GM12878 (cell line): ENCODE measurements at regions not wholly inside any gene's neighbourhood (a gene's known extent, or its start where the extent isn't known, plus 50 kb on each side); places are given as distances from the start of the nearest gene placed in this dataset.

ENCODE experiments used
- ATAC-seq: fragments of 200-7000 bp; cut with Tn5 transposase; 3 replicates; pipeline ENCODE4 v1.9.1; 2020; ENCODE audit warnings: mild to moderate bottlenecking, moderate library complexity
- BruUV-seq: library from RNA; stranded (reverse); fragments of 400-500 nt; replicated peaks from 2 replicates; lab custom pipeline; 2021; lab: Mats Ljungman, UMichigan
- CTCF ChIA-PET: fragments of 300-600 bp; sonication (Branson Sonifier 250); formaldehyde crosslinking; extraction: SDS; loops from one replicate; lab custom pipeline; 2021; ENCODE audit warnings: inconsistent platforms; lab: Yijun Ruan, JAX
- POLR2A ChIA-PET: fragments of 350-600 bp; formaldehyde crosslinking; extraction: SDS; loops from one replicate; lab custom pipeline; 2021; ENCODE audit warnings: inconsistent platforms; lab: Charles Lee
- RAD21 ChIA-PET: fragments of 300-600 bp; sonication (Branson Sonifier 250); formaldehyde crosslinking; loops from one replicate; lab custom pipeline; 2023; ENCODE audit warnings: antibody characterized with exemption; ENCODE audit not compliant: unreplicated experiment; lab: Charles Lee
- SMC1A ChIA-PET: fragments of 300-600 bp; sonication (Branson Sonifier 250); formaldehyde crosslinking; loops from one replicate; lab custom pipeline; 2023; ENCODE audit not compliant: unreplicated experiment, uncharacterized antibody; lab: Charles Lee
- DNase-seq: peaks from one replicate; pipeline ENCODE4 v3.0.0-alpha.2; 2011; ENCODE audit warnings: low read depth, low spot score
- FAIRE-seq: peaks from 3 replicates; lab custom pipeline; 2011; peaks lifted over from hg19 to GRCh38; lab: Jason Lieb, UNC
- H2AFZ ChIP-seq: 2 replicates; pipeline ENCODE4 v1.6.0; 2011; ENCODE audit warnings: low read depth, low read length, control low read depth; ENCODE audit not compliant: control insufficient read depth
- H3K27ac ChIP-seq: 2 replicates; pipeline ENCODE4 v1.5.1; 2011; ENCODE audit warnings: control low read depth; ENCODE audit not compliant: control insufficient read depth, insufficient read depth
- H3K27me3 ChIP-seq, 2 experiments: replicated peaks in 1 of 2; 2 replicates each; pipeline versions ENCODE4 v1.6.0 to v1.6.1; 2011; ENCODE audit warnings: low read length in 1 of 2; ENCODE audit not compliant: control insufficient read depth in 2 of 2, insufficient read depth in 2 of 2
- H3K36me3 ChIP-seq, 2 experiments: 2 replicates each; pipeline ENCODE4 v1.5.1; 2011; ENCODE audit warnings: low read length in 1 of 2; ENCODE audit not compliant: control insufficient read depth in 2 of 2, insufficient read depth in 2 of 2
- H3K4me1 ChIP-seq: 2 replicates; pipeline ENCODE4 v1.6.1; 2011; ENCODE audit warnings: mild to moderate bottlenecking, low read length, moderate library complexity, mixed read lengths; ENCODE audit not compliant: control insufficient read depth, insufficient read depth
- H3K4me2 ChIP-seq: 2 replicates; pipeline ENCODE4 v1.6.0; 2011; ENCODE audit warnings: control low read depth; ENCODE audit not compliant: control insufficient read depth, insufficient read depth
- H3K4me3 ChIP-seq: fragments of 200-600 bp; sonication (generic); 2 replicates; pipeline ENCODE4 v1.5.1; 2016
- H3K79me2 ChIP-seq: 2 replicates; pipeline ENCODE4 v1.6.0; 2011; ENCODE audit warnings: low read length; ENCODE audit not compliant: control insufficient read depth, insufficient read depth
- H3K9ac ChIP-seq: 2 replicates; pipeline ENCODE4 v1.8.0; 2011; ENCODE audit warnings: low read length, control low read depth, mixed read lengths; ENCODE audit not compliant: control insufficient read depth, insufficient read depth
- H3K9me3 ChIP-seq: replicated peaks from 3 replicates; pipeline ENCODE4 v1.5.1; 2011; ENCODE audit warnings: mild to moderate bottlenecking, low read length; ENCODE audit not compliant: control insufficient read depth, insufficient read depth
- H4K20me1 ChIP-seq: 2 replicates; pipeline ENCODE4 v1.6.0; 2011; ENCODE audit not compliant: control insufficient read depth, insufficient read depth
- CHD4 ChIP-seq: fragments of 200-600 bp; sonication (generic); IDR thresholded peaks from 2 replicates; pipeline ENCODE4 v1.6.1; 2016; ENCODE audit warnings: mild to moderate bottlenecking
- DPF2 ChIP-seq: fragments of 450-650 bp; IDR thresholded peaks from 2 replicates; pipeline ENCODE4 v1.6.1; 2017; ENCODE audit warnings: mild to moderate bottlenecking
- EGR1 ChIP-seq, 2 experiments: IDR thresholded peaks; 1 replicate in 1 of 2; 2 replicates in 1 of 2; pipeline ENCODE4 v1.6.1; 2011 to 2012; ENCODE audit warnings: low read depth in 2 of 2, low read length in 2 of 2, borderline replicate concordance in 1 of 2, mild to moderate bottlenecking in 1 of 2, moderate library complexity in 1 of 2
- FOXK2 ChIP-seq: fragments of 450-650 bp; IDR thresholded peaks from 2 replicates; pipeline ENCODE4 v1.6.1; 2017; ENCODE audit warnings: mild to moderate bottlenecking, moderate library complexity
- HDAC2 ChIP-seq: fragments of 200-600 bp; sonication (generic); IDR thresholded peaks from 2 replicates; pipeline ENCODE4 v1.6.1; 2017
- PAX5 ChIP-seq: IDR thresholded peaks from 2 replicates; pipeline ENCODE4 v1.6.1; 2011; ENCODE audit warnings: low read depth, low read length, borderline replicate concordance
- SMAD5 ChIP-seq: IDR thresholded peaks from 2 replicates; pipeline ENCODE4 v1.6.1; 2016; ENCODE audit warnings: antibody characterized with exemption, low read depth
- SREBF2 ChIP-seq: IDR thresholded peaks from 2 replicates; pipeline ENCODE4 v1.6.1; 2012; ENCODE audit warnings: mild to moderate bottlenecking, low read length
- ZSCAN29 ChIP-seq: fragments of 450-650 bp; IDR thresholded peaks from 2 replicates; pipeline ENCODE4 v1.6.1; 2017; ENCODE audit warnings: mild to moderate bottlenecking, moderate library complexity
- WGBS: methylation state at CpG from one replicate; pipeline ENCODE4 v1.1.6; 2016; ENCODE audit warnings: low lambda C conversion rate; ENCODE audit not compliant: insufficient replicate concordance, insufficient coverage; ENCODE audit errors: missing lambda C conversion rate; 5-methylcytosine and 5-hydroxymethylcytosine counted together
- in situ Hi-C: fragments of 300-500 bp; cut with MboI; formaldehyde crosslinking; loops from 9 replicates; pipeline ENCODE4 v1.14.3; 2018; ENCODE audit warnings: mixed read lengths
- intact Hi-C: fragments of 100-400 bp; cut with micrococcal nuclease; formaldehyde crosslinking; loops from one replicate; pipeline ENCODE4 v1.14.2; 2022; ENCODE audit not compliant: unreplicated experiment
- TF ChIP-seq, protein P1 (sequence below): fragments of 450-650 bp; IDR thresholded peaks from 2 replicates; pipeline ENCODE4 v1.6.1; 2017; ENCODE audit warnings: mild to moderate bottlenecking
- TF ChIP-seq, protein P2 (sequence below): IDR thresholded peaks from 2 replicates; pipeline ENCODE4 v1.6.1; 2011; ENCODE audit warnings: low read depth, mild to moderate bottlenecking, low read length, moderate library complexity, borderline replicate concordance; ENCODE audit errors: extremely low read depth

DNA sequence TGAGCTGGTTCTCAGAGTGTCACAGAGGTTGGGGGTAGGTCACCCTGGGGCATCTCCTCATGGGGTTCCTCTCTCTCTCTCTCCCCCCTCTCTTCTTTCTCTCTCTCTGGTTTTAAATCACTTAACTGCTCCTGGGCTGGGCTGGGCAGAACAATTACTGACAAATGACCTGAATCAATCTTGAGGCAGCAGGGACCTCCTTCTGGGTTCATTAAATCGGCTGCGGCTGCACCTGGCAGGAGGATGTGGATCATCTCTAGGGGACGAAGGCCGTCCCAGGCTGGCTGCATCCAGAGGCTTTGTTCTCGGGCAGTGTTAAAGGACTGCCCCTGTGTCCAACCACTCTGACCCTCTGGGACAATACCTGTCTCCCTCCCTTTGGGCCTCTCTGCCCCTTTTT is 143.1 kb downstream of the TLE3 start:
- ChIA-PET CTCF (no interaction called here), RAD21 (no interaction called here)
- Histone ChIP-seq H3K9me3 (no peaks in the 10 kb centered on the region), H3K27me3 (no peaks in the 10 kb centered on the region)
- FAIRE-seq: no peak
- intact Hi-C loops: no loop called here
- TF ChIP-seq, protein P1, sequence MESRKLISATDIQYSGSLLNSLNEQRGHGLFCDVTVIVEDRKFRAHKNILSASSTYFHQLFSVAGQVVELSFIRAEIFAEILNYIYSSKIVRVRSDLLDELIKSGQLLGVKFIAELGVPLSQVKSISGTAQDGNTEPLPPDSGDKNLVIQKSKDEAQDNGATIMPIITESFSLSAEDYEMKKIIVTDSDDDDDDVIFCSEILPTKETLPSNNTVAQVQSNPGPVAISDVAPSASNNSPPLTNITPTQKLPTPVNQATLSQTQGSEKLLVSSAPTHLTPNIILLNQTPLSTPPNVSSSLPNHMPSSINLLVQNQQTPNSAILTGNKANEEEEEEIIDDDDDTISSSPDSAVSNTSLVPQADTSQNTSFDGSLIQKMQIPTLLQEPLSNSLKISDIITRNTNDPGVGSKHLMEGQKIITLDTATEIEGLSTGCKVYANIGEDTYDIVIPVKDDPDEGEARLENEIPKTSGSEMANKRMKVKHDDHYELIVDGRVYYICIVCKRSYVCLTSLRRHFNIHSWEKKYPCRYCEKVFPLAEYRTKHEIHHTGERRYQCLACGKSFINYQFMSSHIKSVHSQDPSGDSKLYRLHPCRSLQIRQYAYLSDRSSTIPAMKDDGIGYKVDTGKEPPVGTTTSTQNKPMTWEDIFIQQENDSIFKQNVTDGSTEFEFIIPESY: no peak
- no peak for TF ChIP-seq CHD4
- no peak for TF ChIP-seq FOXK2
- no peak for TF ChIP-seq HDAC2
- TF ChIP-seq PAX5: no peak
- no peak for TF ChIP-seq SREBF2
- TF ChIP-seq SMAD5: no peak
- TF ChIP-seq DPF2: no peak
- TF ChIP-seq, protein P2, sequence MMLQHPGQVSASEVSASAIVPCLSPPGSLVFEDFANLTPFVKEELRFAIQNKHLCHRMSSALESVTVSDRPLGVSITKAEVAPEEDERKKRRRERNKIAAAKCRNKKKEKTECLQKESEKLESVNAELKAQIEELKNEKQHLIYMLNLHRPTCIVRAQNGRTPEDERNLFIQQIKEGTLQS: no peak
- TF ChIP-seq ZSCAN29: no peak
- no peak for TF ChIP-seq EGR1 (IDR thresholded peaks at IDR 0.05; ENCODE audit: borderline replicate concordance in 1 of 2, low read depth in 2 of 2, low read length in 2 of 2)
- TF ChIP-seq, all 136 proteins: peak for 0
- Histone ChIP-seq H3K4me3 (no peak overlapping the region), H3K36me3 (no peaks in the 10 kb centered on the region), H3K4me1 (no peaks in the 10 kb centered on the region), H3K27ac (no peak overlapping the region), H4K20me1 (no peaks in the 10 kb centered on the region), H2AFZ (no peak overlapping the region), H3K9ac (no peak overlapping the region), H3K4me2 (no peak overlapping the region), H3K79me2 (no peaks in the 10 kb centered on the region)
- SMC1A ChIA-PET: no interaction called here
- WGBS: 71% methylated on average over 5 of the region's 5 CpGs
- POLR2A ChIA-PET: no interaction called here
- no peak for DNase-seq
- BruUV-seq: no TSS peak
- no peak for ATAC-seq
- in situ Hi-C loops: no loop called here
